Keratinocyte (primary cell): ENCODE measurements at regions not wholly inside any gene's neighbourhood (a gene's known extent, or its start where the extent isn't known, plus 50 kb on each side); places are given as distances from the start of the nearest gene placed in this dataset.

Experiments
- CTCF ChIP-seq, 3 experiments: IDR thresholded peaks in 1 of 3; conservative IDR thresholded peaks in 1 of 3; optimal IDR thresholded peaks in 1 of 3; 2 replicates in 2 of 3; 3 replicates in 1 of 3; pipeline versions ENCODE3 to v1.5.1; 2011; ENCODE audit warnings: low read length in 3 of 3, mild to moderate bottlenecking in 3 of 3, moderate library complexity in 2 of 3, control low read depth in 1 of 3, inconsistent platforms in 1 of 3; ENCODE audit not compliant: insufficient read depth in 2 of 3; ENCODE audit errors: extremely low read depth in 1 of 3
- EZH2 ChIP-seq: IDR thresholded peaks from one replicate; pipeline ENCODE4 v1.6.1; 2012; ENCODE audit warnings: inconsistent platforms, mild to moderate bottlenecking, low read length, moderate library complexity

DNA sequence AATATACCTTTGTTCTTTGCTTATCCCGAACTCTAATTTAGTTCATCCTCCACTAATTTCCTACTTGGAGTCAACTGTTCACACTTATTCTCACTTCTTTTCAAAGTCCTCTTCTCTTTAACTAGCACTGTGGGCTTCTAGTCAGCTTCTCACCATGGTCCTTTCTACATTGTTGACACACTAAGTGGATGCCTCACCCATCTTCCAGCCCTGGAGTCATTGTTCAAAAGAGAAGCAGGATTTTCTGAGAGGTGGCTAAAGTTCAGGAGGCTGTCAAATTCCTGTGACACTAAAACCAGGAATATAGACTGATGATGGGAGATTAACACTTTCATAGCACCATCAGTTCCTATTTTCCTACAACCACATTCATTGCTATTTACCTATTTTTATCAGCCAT is 99.3 kb downstream of the PHLDA1 start:
- no peak for TF ChIP-seq CTCF (optimal IDR thresholded peaks at IDR 0.05 in 1 of 3, IDR thresholded peaks at IDR 0.05 in 1 of 3, conservative IDR thresholded peaks at IDR 0.05 in 1 of 3; ENCODE audit: extremely low read depth in 1 of 3, insufficient read depth in 2 of 3, low read length in 3 of 3)
- TF ChIP-seq EZH2: no peak
